CD4-positive, alpha-beta memory T cell (primary cell): ENCODE measurements at regions not wholly inside any gene's neighbourhood (a gene's known extent, or its start where the extent isn't known, plus 50 kb on each side); places are given as distances from the start of the nearest gene placed in this dataset.
"Not testable (repeated sequence)": the region's sequence is repeated elsewhere in the genome, so short reads cannot be mapped to it uniquely, and the experiment has no call there.

Experiments used
- CTCF ChIA-PET: fragments of 350-600 bp; sonication (Branson Sonifier 250); formaldehyde crosslinking; loops from one replicate; lab custom pipeline; 2021; ENCODE audit warnings: inconsistent platforms; ENCODE audit not compliant: partially characterized antibody; lab: Charles Lee
- POLR2A ChIA-PET: fragments of 350-600 bp; sonication (Branson Sonifier 250); formaldehyde crosslinking; loops from one replicate; lab custom pipeline; 2021; ENCODE audit not compliant: partially characterized antibody; lab: Charles Lee
- DNase-seq, 5 donors: peaks; one replicate each; pipeline versions ENCODE4 v3.0.0 to v3.0.0-alpha.2; 2020 to 2022; ENCODE audit warnings: mixed read lengths in 1 of 5
- H3K27ac ChIP-seq: one replicate; pipeline ENCODE4 v1.7.0; 2013; ENCODE audit warnings: low read depth, low read length
- H3K27me3 ChIP-seq: 2 replicates; pipeline ENCODE4 v1.7.0; 2013; ENCODE audit warnings: mild to moderate bottlenecking, low read length, moderate library complexity; ENCODE audit not compliant: insufficient read depth
- H3K36me3 ChIP-seq: 2 replicates; pipeline ENCODE4 v1.7.0; 2013; ENCODE audit warnings: mild to moderate bottlenecking, low read length, moderate library complexity; ENCODE audit not compliant: insufficient read depth
- H3K4me1 ChIP-seq: 2 replicates; pipeline ENCODE4 v1.7.0; 2013; ENCODE audit warnings: mild to moderate bottlenecking, low read length, moderate library complexity; ENCODE audit not compliant: insufficient read depth
- H3K4me3 ChIP-seq, 2 donors: one replicate each; pipeline ENCODE4 v1.7.0; 2013; ENCODE audit warnings: low read length in 2 of 2, mild to moderate bottlenecking in 1 of 2
- H3K9me3 ChIP-seq, 2 donors: one replicate each; pipeline ENCODE4 v1.7.0; 2013; ENCODE audit warnings: low read length in 2 of 2, control low read depth in 1 of 2; ENCODE audit not compliant: control insufficient read depth in 1 of 2
- H3K27ac Mint-ChIP-seq, 7 donors: one replicate each; pipeline ENCODE4 v1.8.0; 2020 to 2021; ENCODE audit warnings: mixed read lengths in 7 of 7, mild to moderate bottlenecking in 6 of 7, inconsistent platforms in 3 of 7, moderate library complexity in 3 of 7
- H3K27me3 Mint-ChIP-seq, 2 donors: one replicate each; pipeline ENCODE4 v1.8.0; 2020 to 2021; ENCODE audit warnings: mixed read lengths in 2 of 2
- H3K36me3 Mint-ChIP-seq, 2 donors: one replicate each; pipeline ENCODE4 v1.8.0; 2020 to 2021; ENCODE audit warnings: mixed read lengths in 2 of 2, inconsistent platforms in 1 of 2, mild to moderate bottlenecking in 1 of 2
- H3K4me1 Mint-ChIP-seq, 4 donors: one replicate each; pipeline ENCODE4 v1.8.0; 2020 to 2021; ENCODE audit warnings: mixed read lengths in 4 of 4, mild to moderate bottlenecking in 1 of 4
- H3K4me3 Mint-ChIP-seq, 8 donors: one replicate each; pipeline ENCODE4 v1.8.0; 2020 to 2021; ENCODE audit warnings: mixed read lengths in 8 of 8, mild to moderate bottlenecking in 7 of 8, moderate library complexity in 6 of 8, inconsistent platforms in 3 of 8
- H3K9me3 Mint-ChIP-seq, 8 donors: one replicate each; pipeline ENCODE4 v1.8.0; 2020 to 2021; ENCODE audit warnings: mixed read lengths in 8 of 8, mild to moderate bottlenecking in 5 of 8, inconsistent platforms in 3 of 8, moderate library complexity in 1 of 8
- intact Hi-C: fragments of 100-400 bp; cut with micrococcal nuclease; formaldehyde crosslinking; loops from one replicate; pipeline ENCODE4 v1.15.1; 2023

DNA sequence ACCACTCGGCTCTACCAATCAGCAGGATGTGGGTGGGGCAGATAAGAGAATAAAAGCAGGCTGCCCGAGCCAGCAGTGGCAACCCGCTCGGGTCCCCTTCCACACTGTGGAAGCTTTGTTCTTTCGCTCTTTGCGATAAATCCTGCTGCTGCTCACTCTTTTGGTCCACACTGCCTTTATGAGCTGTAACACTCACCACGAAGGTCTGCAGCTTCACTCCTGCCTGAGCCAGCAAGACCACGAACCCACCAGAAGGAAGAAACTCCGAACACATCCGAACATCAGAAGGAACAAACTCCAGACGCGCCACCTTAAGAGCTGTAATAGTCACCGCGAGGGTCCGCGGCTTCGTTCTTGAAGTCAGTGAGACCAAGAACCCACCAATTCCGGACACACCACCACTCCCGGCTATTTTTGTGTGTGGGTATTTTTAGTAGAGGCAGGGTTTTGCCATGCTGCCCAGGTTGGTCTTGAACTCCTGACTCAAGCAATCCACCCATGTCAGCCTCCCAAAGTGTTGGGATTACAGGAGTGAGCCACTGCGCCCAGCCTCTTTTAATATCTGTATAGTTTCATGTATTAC, 64.6 kb upstream of the SLC25A43 start:
- H3K4me1 ChIP-seq, H3K27ac ChIP-seq, H3K36me3 ChIP-seq, H3K27me3 Mint-ChIP-seq, H3K36me3 Mint-ChIP-seq, H3K4me3 ChIP-seq, H3K4me3 Mint-ChIP-seq, DNase-seq, H3K27ac Mint-ChIP-seq, POLR2A ChIA-PET, H3K27me3 ChIP-seq, H3K9me3 ChIP-seq, intact Hi-C loops, H3K4me1 Mint-ChIP-seq, CTCF ChIA-PET, H3K9me3 Mint-ChIP-seq: not testable (repeated sequence)

GRCh38 chrX:119337201-119337600, 61.9 kb upstream of the SLC25A43 start:
- POLR2A ChIA-PET = no interaction called here
- Histone ChIP-seq H3K4me3 (no peak overlapping the region), H3K4me1 (no peaks in the 10 kb centered on the region), H3K27me3 (no peaks in the 10 kb centered on the region), H3K36me3 (no peaks in the 10 kb centered on the region), H3K27ac (no peak overlapping the region), H3K9me3 (no peaks in the 10 kb centered on the region)
- H3K4me3 Mint-ChIP-seq = no peak overlapping the region
- no peak overlapping the region for H3K27ac Mint-ChIP-seq
- peaks cover 6 to 9% of the 10 kb centered on the region in 2 donors for H3K27me3 Mint-ChIP-seq
- no peak for DNase-seq
- peaks cover 0 to 3% (median 0%) of the 10 kb centered on the region in 8 donors for H3K9me3 Mint-ChIP-seq
- no peaks in the 10 kb centered on the region for H3K4me1 Mint-ChIP-seq
- CTCF ChIA-PET = interaction anchor here (0.9 kb wide), 1 partner anchor 8 kb away, joined by 3 read pairs; no protein-coding TSS in a partner anchor
- H3K36me3 Mint-ChIP-seq = no peaks in the 10 kb centered on the region
- intact Hi-C loops = no loop called here

- no peak overlapping the region for H3K4me3 Mint-ChIP-seq
- H3K36me3 Mint-ChIP-seq = no peaks in the 10 kb centered on the region
- Histone ChIP-seq H3K36me3 (no peaks in the 10 kb centered on the region), H3K4me3 (no peak overlapping the region), H3K4me1 (no peaks in the 10 kb centered on the region), H3K27me3 (no peaks in the 10 kb centered on the region), H3K27ac (no peak overlapping the region), H3K9me3 (no peaks in the 10 kb centered on the region)
- ChIA-PET CTCF (no interaction called here), POLR2A (no interaction called here)
- no peak overlapping the region for H3K27ac Mint-ChIP-seq
- intact Hi-C loops = no loop called here
- no peak for DNase-seq
- H3K27me3 Mint-ChIP-seq = peaks cover 9 to 13% of the 10 kb centered on the region in 2 donors
- H3K9me3 Mint-ChIP-seq = peaks cover 0 to 3% (median 0%) of the 10 kb centered on the region in 8 donors
- H3K4me1 Mint-ChIP-seq = no peaks in the 10 kb centered on the region
Measured at GRCh38 chrX:119340606-119341205, 58.4 kb upstream of the SLC25A43 start.

- no peak for DNase-seq
- H3K9me3 ChIP-seq = no peaks in the 10 kb centered on the region
- intact Hi-C loops = no loop called here
Measured at GRCh38 chrX:119343856-119344255, 55.3 kb upstream of the SLC25A43 start.

More at GRCh38 chrX:119343856-119344255, 55.3 kb upstream of the SLC25A43 start:
- ChIA-PET POLR2A (no interaction called here), CTCF (no interaction called here)
- Mint-ChIP-seq H3K4me3 (no peak overlapping the region), H3K27ac (no peak overlapping the region), H3K9me3 (peaks cover 0 to 3% (median 0%) of the 10 kb centered on the region in 8 donors), H3K27me3 (peaks cover 11 to 12% of the 10 kb centered on the region in 2 donors), H3K4me1 (no peaks in the 10 kb centered on the region), H3K36me3 (no peaks in the 10 kb centered on the region)
- H3K4me1 ChIP-seq = no peaks in the 10 kb centered on the region
- H3K27me3 ChIP-seq = no peaks in the 10 kb centered on the region
- H3K27ac ChIP-seq = no peak overlapping the region
- no peaks in the 10 kb centered on the region for H3K36me3 ChIP-seq
- no peak overlapping the region for H3K4me3 ChIP-seq
